ENCODE measurements at regions not wholly inside any gene's neighbourhood (a gene's known extent, or its start where the extent isn't known, plus 50 kb on each side); places are given as distances from the start of the nearest gene placed in this dataset.

DNA sequence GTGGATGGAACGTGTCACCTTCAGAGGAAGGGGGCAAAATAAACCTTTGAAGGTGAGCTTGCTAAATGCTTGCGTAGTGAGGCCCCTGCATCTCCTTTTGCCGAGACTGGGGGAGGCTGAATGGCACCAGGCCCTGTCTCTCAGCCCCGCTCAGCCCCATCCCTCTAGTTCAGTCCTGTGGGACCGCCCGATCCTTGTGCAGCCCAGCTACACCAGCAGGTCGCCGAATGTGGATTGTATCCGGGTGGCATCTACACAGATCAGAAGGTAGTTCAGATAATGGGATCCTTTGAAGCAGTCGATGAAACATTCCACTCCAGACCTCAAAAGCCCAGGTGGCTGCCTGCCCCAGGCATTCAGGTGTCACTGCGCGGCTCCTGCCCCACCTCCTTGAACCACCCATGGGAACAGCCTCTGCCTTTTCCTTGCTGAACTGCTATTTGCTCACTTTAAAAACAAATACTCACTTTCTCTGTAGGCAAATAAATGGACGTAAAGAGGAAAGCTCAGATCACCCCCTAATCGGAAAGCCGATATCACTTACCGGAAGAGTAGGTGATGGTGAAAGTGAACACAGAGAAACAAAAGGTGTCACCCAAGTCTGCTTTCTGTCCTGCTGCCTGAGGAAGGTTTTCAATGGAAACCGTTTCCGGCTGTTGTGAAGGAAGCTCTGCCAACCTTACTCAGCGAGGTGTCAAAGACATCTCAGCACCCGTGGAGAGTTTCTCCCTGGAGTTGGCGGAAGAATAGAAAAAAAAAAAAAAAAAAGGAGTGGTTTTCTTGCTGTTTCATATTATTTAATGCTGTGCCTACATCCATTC lies 100.3 kb upstream of the NCOR2 start:
- no peak overlapping the region for H3K4me3 ChIP-seq (ENCODE audit: low read length)
- TF ChIP-seq CTCF (conservative IDR thresholded peaks at IDR 0.05; ENCODE audit: low read length): no peak
- no peak for DNase-seq (ENCODE audit: low read depth)

- no peak for DNase-seq (ENCODE audit: low read depth)
- H3K4me3 ChIP-seq (ENCODE audit: low read length): no peak overlapping the region
- no peak for TF ChIP-seq CTCF (conservative IDR thresholded peaks at IDR 0.05; ENCODE audit: low read length)
Measured at GRCh38 chr12:124666722-124667259, 99.4 kb upstream of the NCOR2 start.

DNA sequence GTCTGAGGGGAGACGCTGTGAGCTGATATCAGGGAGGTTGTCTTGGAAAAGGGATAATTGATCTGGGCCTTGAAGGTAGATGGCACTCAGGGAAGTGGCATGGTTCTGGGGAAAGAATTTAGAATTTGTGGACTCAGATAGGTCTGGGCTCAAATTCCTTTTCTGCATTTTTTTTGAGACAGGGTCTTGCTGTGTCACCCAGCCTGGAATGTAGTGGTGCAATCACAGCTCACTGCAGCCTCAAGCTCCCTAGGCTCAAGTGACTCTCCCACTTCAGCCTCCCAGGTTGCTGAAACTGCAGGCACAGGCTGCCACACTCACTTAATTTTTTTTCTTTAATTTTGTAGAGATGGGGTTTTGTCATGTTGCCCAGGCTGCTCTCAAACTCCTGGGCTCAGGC lies 98.1 kb upstream of the NCOR2 start:
- no peak for TF ChIP-seq CTCF (conservative IDR thresholded peaks at IDR 0.05; ENCODE audit: low read length)
- no peak overlapping the region for H3K4me3 ChIP-seq (ENCODE audit: low read length)
- peak; percentile 86 for DNase-seq (ENCODE audit: low read depth)

GRCh38 chr12:124664395-124665111 lies 97.1 kb upstream of the NCOR2 start:
- no peak overlapping the region for H3K4me3 ChIP-seq (ENCODE audit: low read length)
- no peak for DNase-seq (ENCODE audit: low read depth)
- no peak for TF ChIP-seq CTCF (conservative IDR thresholded peaks at IDR 0.05; ENCODE audit: low read length)

DNA sequence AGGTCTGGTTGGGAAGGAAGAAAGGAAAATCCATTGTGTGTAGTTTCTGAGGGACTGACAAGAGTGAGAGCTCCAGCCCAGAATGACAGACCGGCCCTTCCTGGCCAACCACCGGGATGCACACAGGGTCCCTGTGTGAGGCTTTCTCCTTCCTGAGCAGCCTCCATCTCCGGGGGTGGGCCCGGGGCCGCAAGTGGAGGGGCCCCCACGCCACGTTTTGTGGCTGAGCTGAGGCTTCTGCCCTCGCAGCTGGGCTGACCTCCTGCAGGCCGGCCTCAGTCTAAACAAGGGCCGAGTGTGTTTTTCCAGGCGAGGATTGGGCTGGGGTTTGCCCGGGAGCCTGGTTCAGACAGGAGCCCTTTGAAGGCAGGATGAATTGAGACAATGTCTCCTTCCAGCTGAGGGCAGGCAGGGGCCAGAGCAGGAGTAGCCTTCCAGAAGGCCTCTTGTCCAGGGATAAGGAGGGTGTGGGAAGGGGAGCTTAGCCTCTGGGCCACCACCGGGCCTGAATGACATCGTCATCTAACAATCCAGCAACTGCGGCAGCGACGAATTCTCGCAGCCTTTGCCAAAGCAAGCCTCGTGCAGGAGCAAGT lies 96.5 kb upstream of the NCOR2 start:
- DNase-seq (ENCODE audit: low read depth): no peak
- no peak for TF ChIP-seq CTCF (conservative IDR thresholded peaks at IDR 0.05; ENCODE audit: low read length)
- H3K4me3 ChIP-seq (ENCODE audit: low read length): no peak overlapping the region

GRCh38 chr12:124663206-124663605 lies 95.8 kb upstream of the NCOR2 start:
- DNase-seq (ENCODE audit: low read depth): peak; percentile 97
- no peak for TF ChIP-seq CTCF (conservative IDR thresholded peaks at IDR 0.05; ENCODE audit: low read length)
- H3K4me3 ChIP-seq (ENCODE audit: low read length): no peak overlapping the region

Measured in AG10803 (cell line).